SK-N-SH treated with all-trans-retinoic acid at 6 μM for 48 hours (cell line): ENCODE measurements at regions not wholly inside any gene's neighbourhood (a gene's known extent, or its start where the extent isn't known, plus 50 kb on each side); places are given as distances from the start of the nearest gene placed in this dataset.

Experiments
- ATAC-seq: fragments of 200-7000 bp; cut with Tn5 transposase; 3 replicates; pipeline ENCODE4 v1.9.1; 2020; ENCODE audit warnings: mild to moderate bottlenecking, moderate library complexity
- ARNTL ChIP-seq: fragments of 450-650 bp; formaldehyde crosslinking; IDR thresholded peaks from 2 replicates; pipeline ENCODE4 v1.5.0; 2020; ENCODE audit warnings: low read depth, mild to moderate bottlenecking, moderate library complexity, borderline replicate concordance
- CSDC2 ChIP-seq: fragments of 250-450 bp; sonication (Bioruptor Pico); IDR thresholded peaks from 2 replicates; pipeline ENCODE4 v1.5.0; 2020; ENCODE audit warnings: mild to moderate bottlenecking, moderate library complexity
- CSRNP3 ChIP-seq: fragments of 250-450 bp; sonication (Bioruptor Pico); IDR thresholded peaks from 2 replicates; pipeline ENCODE4 v1.5.1; 2021; ENCODE audit warnings: mild to moderate bottlenecking, moderate library complexity
- ESRRG ChIP-seq: fragments of 250-450 bp; sonication (Bioruptor Pico); IDR thresholded peaks from 2 replicates; pipeline ENCODE4 v1.6.1; 2021; ENCODE audit warnings: mild to moderate bottlenecking
- GLIS3 ChIP-seq: fragments of 250-450 bp; sonication (Bioruptor Pico); IDR thresholded peaks from 2 replicates; pipeline ENCODE4 v1.5.0; 2020; ENCODE audit warnings: mild to moderate bottlenecking, moderate library complexity
- ISL1 ChIP-seq: fragments of 250-450 bp; sonication (Bioruptor Pico); IDR thresholded peaks from 2 replicates; pipeline ENCODE4 v2.1.2; 2022; ENCODE audit warnings: mild to moderate bottlenecking, moderate library complexity
- OSR1 ChIP-seq: fragments of 250-450 bp; sonication (Bioruptor Pico); IDR thresholded peaks from 2 replicates; pipeline ENCODE4 v1.8.0; 2022; ENCODE audit warnings: moderate library complexity, mild to moderate bottlenecking, inconsistent platforms
- PATZ1 ChIP-seq: fragments of 250-450 bp; sonication (Bioruptor Pico); IDR thresholded peaks from 2 replicates; pipeline ENCODE4 v1.8.0; 2020; ENCODE audit warnings: mild to moderate bottlenecking, moderate library complexity, borderline replicate concordance
- POU6F1 ChIP-seq: fragments of 250-450 bp; sonication (Bioruptor Pico); IDR thresholded peaks from 2 replicates; pipeline ENCODE4 v1.8.0; 2021; ENCODE audit warnings: low read depth, mild to moderate bottlenecking, moderate library complexity, borderline replicate concordance
- PPARA ChIP-seq: fragments of 250-450 bp; sonication (Bioruptor Pico); IDR thresholded peaks from 2 replicates; pipeline ENCODE4 v1.5.0; 2020; ENCODE audit warnings: mild to moderate bottlenecking, borderline replicate concordance
- RARB ChIP-seq: fragments of 250-450 bp; sonication (Bioruptor Pico); IDR thresholded peaks from 2 replicates; pipeline ENCODE4 v1.8.0; 2021; ENCODE audit warnings: mild to moderate bottlenecking, moderate library complexity
- SNAI2 ChIP-seq: fragments of 250-450 bp; sonication (Bioruptor Pico); IDR thresholded peaks from 2 replicates; pipeline ENCODE4 v1.5.0; 2020; ENCODE audit warnings: mild to moderate bottlenecking, moderate library complexity
- TCF4 ChIP-seq: fragments of 250-450 bp; sonication (Bioruptor Pico); IDR thresholded peaks from 2 replicates; pipeline ENCODE4 v1.8.0; 2021; ENCODE audit warnings: mild to moderate bottlenecking, moderate library complexity, borderline replicate concordance
- TOX ChIP-seq: fragments of 250-450 bp; sonication (Bioruptor Pico); IDR thresholded peaks from 2 replicates; pipeline ENCODE4 v1.8.0; 2021; ENCODE audit warnings: mild to moderate bottlenecking, moderate library complexity, borderline replicate concordance
- TSHZ2 ChIP-seq: fragments of 250-450 bp; sonication (Bioruptor Pico); IDR thresholded peaks from 2 replicates; pipeline ENCODE4 v1.5.0; 2020; ENCODE audit warnings: mild to moderate bottlenecking, moderate library complexity
- ZC3H10 ChIP-seq: fragments of 250-450 bp; sonication (Bioruptor Pico); IDR thresholded peaks from 2 replicates; pipeline ENCODE4 v1.5.1; 2021; ENCODE audit warnings: mild to moderate bottlenecking, moderate library complexity
- ZFP3 ChIP-seq: fragments of 250-450 bp; sonication (Bioruptor Pico); IDR thresholded peaks from 2 replicates; pipeline ENCODE4 v1.5.0; 2020; ENCODE audit warnings: mild to moderate bottlenecking, moderate library complexity
- ZFP30 ChIP-seq: fragments of 450-650 bp; formaldehyde crosslinking; IDR thresholded peaks from 2 replicates; pipeline ENCODE4 v1.5.0; 2022; ENCODE audit warnings: mild to moderate bottlenecking, moderate library complexity
- ZNF565 ChIP-seq: fragments of 450-650 bp; formaldehyde crosslinking; conservative IDR thresholded peaks from 2 replicates; pipeline ENCODE4 v1.5.0; 2020; ENCODE audit warnings: low read depth, mild to moderate bottlenecking, moderate library complexity
- ZNF70 ChIP-seq: fragments of 450-650 bp; formaldehyde crosslinking; IDR thresholded peaks from 2 replicates; pipeline ENCODE4 v1.5.0; 2020; ENCODE audit warnings: mild to moderate bottlenecking, moderate library complexity
- ZNF8 ChIP-seq: fragments of 450-650 bp; formaldehyde crosslinking; IDR thresholded peaks from 2 replicates; pipeline ENCODE4 v1.5.0; 2020; ENCODE audit warnings: mild to moderate bottlenecking, moderate library complexity
- TF ChIP-seq, protein P1 (sequence below): fragments of 250-450 bp; sonication (Bioruptor Pico); IDR thresholded peaks from 2 replicates; pipeline ENCODE4 v1.5.1; 2020; ENCODE audit warnings: low read depth, mild to moderate bottlenecking, moderate library complexity

GRCh38 chr9:97749928-97750327 lies 52.8 kb upstream of the XPA start (continued):
- TF ChIP-seq TSHZ2 (CRISPR knock-in tag), result no peak
- no peak for TF ChIP-seq ARNTL (CRISPR knock-in tag)
- no peak for TF ChIP-seq GLIS3

DNA sequence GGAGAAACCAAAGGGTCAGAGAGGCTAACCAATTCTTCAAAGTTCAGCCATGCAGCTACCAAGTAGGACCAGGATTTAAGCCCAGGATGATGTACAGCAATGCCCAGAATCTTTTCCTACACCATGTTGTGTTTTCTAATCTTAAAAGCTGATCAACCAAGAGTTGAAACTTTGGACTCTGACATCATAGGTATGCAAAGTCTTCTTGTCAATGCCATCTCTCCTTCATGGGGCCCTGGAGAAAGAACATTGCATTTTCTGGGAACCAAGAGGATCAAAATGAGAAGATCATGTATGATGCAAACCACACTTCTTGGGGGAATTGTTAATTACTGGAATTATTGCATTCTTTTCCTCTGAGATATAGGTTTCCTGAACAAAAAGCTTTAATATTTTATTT lies 54.4 kb upstream of the XPA start:
- no peak for ATAC-seq
- no peak for TF ChIP-seq ARNTL (CRISPR knock-in tag)
- no peak for TF ChIP-seq ZFP3
- TF ChIP-seq ZC3H10 (CRISPR knock-in tag), result no peak
- TF ChIP-seq ISL1 (CRISPR knock-in tag), result no peak
- no peak for TF ChIP-seq ESRRG
- TF ChIP-seq, all 23 proteins: peak for 0

- ATAC-seq, result no peak
- TF ChIP-seq ZNF8 (no peak), POU6F1 (CRISPR knock-in tag) (no peak), ZNF70 (CRISPR knock-in tag) (no peak), ZFP30 (no peak)
Measured at GRCh38 chr9:97752274-97752673, 55.1 kb upstream of the XPA start.

DNA sequence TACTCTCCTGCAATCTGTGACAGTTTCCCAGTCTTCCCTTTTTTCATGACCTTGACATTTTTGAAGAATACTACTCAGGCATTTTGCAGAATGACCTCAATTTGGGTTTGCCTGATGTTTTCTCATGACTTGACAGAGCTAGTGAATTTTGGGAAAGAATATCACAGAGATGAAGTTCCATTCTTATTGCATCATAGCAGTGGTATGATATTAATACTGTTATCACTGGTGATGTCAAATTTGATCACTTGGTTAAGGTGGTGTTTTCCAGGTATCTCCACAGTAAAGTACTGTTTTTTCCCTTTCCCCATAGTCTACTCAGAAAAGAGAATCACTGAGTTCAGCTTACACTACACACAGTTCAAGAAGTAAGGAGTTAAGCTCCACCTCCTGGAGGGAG lies 56.2 kb upstream of the XPA start:
- TF ChIP-seq ZFP30 (no peak), ZNF565 (CRISPR knock-in tag) (no peak), CSDC2 (no peak), ZNF70 (CRISPR knock-in tag) (no peak), ISL1 (CRISPR knock-in tag) (no peak), OSR1 (CRISPR knock-in tag) (no peak), CSRNP3 (CRISPR knock-in tag) (no peak), RARB (no peak), TOX (CRISPR knock-in tag) (no peak), TSHZ2 (CRISPR knock-in tag) (no peak), ESRRG (no peak), ZC3H10 (CRISPR knock-in tag) (no peak), PATZ1 (CRISPR knock-in tag) (no peak), SNAI2 (CRISPR knock-in tag) (no peak), PPARA (CRISPR knock-in tag) (no peak), TCF4 (CRISPR knock-in tag) (no peak), ZNF8 (no peak)
- TF ChIP-seq, protein P1, sequence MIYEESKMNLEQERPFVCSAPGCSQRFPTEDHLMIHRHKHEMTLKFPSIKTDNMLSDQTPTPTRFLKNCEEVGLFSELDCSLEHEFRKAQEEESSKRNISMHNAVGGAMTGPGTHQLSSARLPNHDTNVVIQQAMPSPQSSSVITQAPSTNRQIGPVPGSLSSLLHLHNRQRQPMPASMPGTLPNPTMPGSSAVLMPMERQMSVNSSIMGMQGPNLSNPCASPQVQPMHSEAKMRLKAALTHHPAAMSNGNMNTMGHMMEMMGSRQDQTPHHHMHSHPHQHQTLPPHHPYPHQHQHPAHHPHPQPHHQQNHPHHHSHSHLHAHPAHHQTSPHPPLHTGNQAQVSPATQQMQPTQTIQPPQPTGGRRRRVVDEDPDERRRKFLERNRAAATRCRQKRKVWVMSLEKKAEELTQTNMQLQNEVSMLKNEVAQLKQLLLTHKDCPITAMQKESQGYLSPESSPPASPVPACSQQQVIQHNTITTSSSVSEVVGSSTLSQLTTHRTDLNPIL (CRISPR knock-in tag), result no peak
- no peak for ATAC-seq
